Epithelial cell of proximal tubule (primary cell): ENCODE measurements at regions not wholly inside any gene's neighbourhood (a gene's known extent, or its start where the extent isn't known, plus 50 kb on each side); places are given as distances from the start of the nearest gene placed in this dataset.
A peak's percentile ranks its signal among the peaks of the same experiment; 100 is the strongest.

ENCODE experiments used
- DNase-seq: peaks from one replicate; pipeline ENCODE4 v3.0.0-alpha.2; 2011; ENCODE audit warnings: low read depth
- H3K4me3 ChIP-seq: 2 replicates; pipeline ENCODE4 v1.5.1; 2011; ENCODE audit warnings: low read depth, mild to moderate bottlenecking, low read length
- TF ChIP-seq, protein P1 (sequence below): conservative IDR thresholded peaks from 2 replicates; pipeline ENCODE4 v1.5.1; 2012; ENCODE audit warnings: low read depth, mild to moderate bottlenecking, low read length

DNA sequence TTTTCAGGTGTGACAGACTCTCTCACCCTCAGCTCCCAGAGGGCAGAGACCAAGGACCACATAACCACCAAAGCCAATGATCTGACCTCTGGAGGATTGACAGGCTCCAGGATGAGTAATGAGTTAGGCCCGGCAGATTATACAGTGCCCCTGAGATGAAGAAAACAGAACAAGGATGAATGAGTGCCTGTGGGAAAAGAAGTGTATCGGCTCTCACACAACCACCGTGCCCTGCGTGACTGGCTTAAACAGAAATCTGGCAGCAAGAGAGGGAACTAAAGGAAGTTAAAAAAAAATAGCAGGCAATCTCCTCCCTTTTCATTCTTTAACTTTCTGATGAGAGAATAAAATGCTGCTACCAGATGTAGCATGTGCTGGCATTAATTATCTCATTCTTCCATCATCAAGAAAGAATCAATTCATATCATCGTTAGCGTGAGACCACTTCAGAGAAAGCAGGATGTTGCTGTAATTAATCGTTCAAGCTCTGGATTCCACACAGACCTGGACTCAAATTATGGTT is 227.5 kb upstream of the COL8A1 start:
- DNase-seq, result peak; percentile 64
- TF ChIP-seq, protein P1, sequence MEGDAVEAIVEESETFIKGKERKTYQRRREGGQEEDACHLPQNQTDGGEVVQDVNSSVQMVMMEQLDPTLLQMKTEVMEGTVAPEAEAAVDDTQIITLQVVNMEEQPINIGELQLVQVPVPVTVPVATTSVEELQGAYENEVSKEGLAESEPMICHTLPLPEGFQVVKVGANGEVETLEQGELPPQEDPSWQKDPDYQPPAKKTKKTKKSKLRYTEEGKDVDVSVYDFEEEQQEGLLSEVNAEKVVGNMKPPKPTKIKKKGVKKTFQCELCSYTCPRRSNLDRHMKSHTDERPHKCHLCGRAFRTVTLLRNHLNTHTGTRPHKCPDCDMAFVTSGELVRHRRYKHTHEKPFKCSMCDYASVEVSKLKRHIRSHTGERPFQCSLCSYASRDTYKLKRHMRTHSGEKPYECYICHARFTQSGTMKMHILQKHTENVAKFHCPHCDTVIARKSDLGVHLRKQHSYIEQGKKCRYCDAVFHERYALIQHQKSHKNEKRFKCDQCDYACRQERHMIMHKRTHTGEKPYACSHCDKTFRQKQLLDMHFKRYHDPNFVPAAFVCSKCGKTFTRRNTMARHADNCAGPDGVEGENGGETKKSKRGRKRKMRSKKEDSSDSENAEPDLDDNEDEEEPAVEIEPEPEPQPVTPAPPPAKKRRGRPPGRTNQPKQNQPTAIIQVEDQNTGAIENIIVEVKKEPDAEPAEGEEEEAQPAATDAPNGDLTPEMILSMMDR, result no peak
- H3K4me3 ChIP-seq, result no peak overlapping the region

DNA sequence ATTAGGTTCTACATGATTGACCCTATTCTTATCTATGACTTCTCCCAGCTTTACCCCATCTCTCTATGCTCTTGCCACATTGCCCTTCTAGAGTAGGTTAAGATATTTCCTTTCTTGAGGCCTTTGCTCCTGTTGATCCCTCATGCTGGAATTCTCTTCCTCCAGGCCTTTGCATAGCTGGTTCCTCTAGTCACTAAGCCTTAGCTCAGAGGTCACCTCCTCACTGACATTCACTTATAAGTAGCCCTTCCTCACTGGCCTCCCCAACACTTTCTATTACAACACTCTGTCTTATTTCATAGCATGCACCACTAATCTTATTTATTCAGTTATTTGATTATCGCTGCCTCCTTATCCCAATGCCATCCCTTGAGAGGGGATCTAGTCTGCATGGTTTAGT is 228.4 kb upstream of the COL8A1 start:
- TF ChIP-seq, protein P1, result no peak
- no peak overlapping the region for H3K4me3 ChIP-seq
- DNase-seq, result no peak

GRCh38 chr3:99407257-99407656 is 231.1 kb upstream of the COL8A1 start:
- TF ChIP-seq, protein P1, result no peak
- no peak for DNase-seq

GRCh38 chr3:99402755-99403154 is 235.6 kb upstream of the COL8A1 start:
- TF ChIP-seq, protein P1, result no peak
- DNase-seq, result no peak

More at GRCh38 chr3:99407257-99407656, 231.1 kb upstream of the COL8A1 start:
- H3K4me3 ChIP-seq, result no peak overlapping the region

DNA sequence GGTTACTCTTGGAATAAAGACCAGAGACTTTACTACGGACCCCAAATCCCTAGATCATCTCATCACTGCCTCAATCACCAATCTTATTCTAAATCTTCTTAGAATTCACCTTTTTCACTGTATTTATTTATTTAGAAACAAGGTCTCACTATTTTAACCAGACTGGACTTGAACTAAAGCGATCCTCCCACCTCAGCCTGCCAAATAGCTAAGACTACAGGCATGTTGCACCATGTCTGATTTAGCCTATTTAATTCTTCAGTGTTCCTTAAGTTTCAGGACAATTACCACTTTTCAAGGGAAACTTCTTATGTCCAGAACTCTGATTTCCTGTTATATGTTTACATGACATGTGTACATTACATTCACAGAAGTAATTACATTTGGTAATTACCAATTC is 238.0 kb upstream of the COL8A1 start:
- TF ChIP-seq, protein P1, result no peak
- no peak overlapping the region for H3K4me3 ChIP-seq
- no peak for DNase-seq

More at GRCh38 chr3:99402755-99403154, 235.6 kb upstream of the COL8A1 start:
- no peak overlapping the region for H3K4me3 ChIP-seq

- no peak overlapping the region for H3K4me3 ChIP-seq
- no peak for DNase-seq
- TF ChIP-seq, protein P1, result no peak
These were observed 241.6 kb upstream of the COL8A1 start for GRCh38 chr3:99396651-99397275.
